ENCODE measurements at regions not wholly inside any gene's neighbourhood (a gene's known extent, or its start where the extent isn't known, plus 50 kb on each side); places are given as distances from the start of the nearest gene placed in this dataset.

DNA sequence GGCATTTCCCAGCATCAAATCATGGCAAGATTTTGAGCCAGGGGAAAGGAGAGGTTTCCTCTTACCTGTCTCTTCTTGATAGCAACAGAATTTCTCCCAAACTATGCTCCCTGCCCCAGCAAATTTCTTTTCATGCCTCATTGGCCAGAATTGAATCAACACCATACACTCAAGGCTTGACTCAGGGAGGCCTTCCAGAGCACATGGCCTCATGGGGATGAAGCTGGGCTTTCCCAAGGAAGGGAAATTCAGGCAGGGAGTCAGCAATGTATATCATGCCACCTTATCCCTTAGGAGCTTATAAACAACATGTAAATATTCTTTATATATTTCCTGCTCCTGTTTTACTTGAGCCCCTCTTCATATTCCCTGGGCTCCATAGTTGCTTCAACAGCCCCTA is 62.1 kb downstream of the ARF6 start:
- intact Hi-C loops (cut with DNase I; ENCODE audit: low total_unique reads), result no loop called here
- H3K27ac ChIP-seq, result no peak overlapping the region

DNA sequence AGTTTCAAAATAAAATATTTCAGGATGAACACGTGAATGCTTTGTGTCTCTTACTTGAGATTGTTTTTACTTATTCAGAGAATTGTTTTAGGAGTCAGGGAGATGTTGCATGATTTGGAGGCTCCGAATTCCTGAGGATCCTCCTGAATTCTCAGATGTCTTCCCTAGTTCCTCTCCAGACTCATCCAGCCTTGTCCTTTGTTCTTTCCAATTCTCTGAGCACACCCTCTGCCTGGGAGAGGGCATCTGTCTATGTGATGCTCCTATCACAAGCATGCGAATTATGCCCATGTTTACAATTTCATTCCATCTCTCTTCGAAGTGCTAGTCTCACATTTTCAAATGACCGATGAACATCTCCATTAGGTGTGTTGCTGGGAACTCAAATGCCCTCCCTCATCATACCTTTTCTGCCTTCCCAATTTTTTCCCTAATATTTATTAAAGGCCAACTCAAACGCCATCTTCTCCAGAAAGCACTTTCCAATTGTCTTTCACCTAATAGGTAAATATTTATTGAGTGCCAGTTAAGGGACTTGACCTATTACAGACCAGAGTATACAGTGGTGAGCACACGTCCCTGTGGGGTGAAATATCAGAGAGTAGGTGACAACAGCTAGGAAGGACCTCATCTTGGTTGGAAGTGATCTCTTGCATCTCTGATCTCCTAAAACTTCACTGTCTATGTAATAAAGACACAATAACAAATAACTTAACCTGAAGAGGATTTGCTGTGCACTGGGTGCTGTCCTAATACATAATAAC is 64.4 kb downstream of the ARF6 start:
- intact Hi-C loops (cut with DNase I; ENCODE audit: low total_unique reads), result no loop called here
- Histone ChIP-seq H3K36me3 (no peaks in the 10 kb centered on the region), H3K27ac (no peak overlapping the region), H3K4me1 (peaks cover 0 to 38% (median 27%) of the 10 kb centered on the region in 6 donors), H3K9me3 (no peaks in the 10 kb centered on the region), H3K27me3 (replicated peaks in 1 of 7) (no peaks in the 10 kb centered on the region), H3K4me3 (no peak overlapping the region)
- 90 to 97% (median 94%) methylated on average over 7 of the region's 7 CpGs for WGBS, 5 donors
- no peak for DNase-seq
- TF ChIP-seq POLR2AphosphoS5 (IDR thresholded peaks at IDR 0.05) (no peak), POLR2A (IDR thresholded peaks at IDR 0.05) (no peak)
- TF ChIP-seq, protein P1, sequence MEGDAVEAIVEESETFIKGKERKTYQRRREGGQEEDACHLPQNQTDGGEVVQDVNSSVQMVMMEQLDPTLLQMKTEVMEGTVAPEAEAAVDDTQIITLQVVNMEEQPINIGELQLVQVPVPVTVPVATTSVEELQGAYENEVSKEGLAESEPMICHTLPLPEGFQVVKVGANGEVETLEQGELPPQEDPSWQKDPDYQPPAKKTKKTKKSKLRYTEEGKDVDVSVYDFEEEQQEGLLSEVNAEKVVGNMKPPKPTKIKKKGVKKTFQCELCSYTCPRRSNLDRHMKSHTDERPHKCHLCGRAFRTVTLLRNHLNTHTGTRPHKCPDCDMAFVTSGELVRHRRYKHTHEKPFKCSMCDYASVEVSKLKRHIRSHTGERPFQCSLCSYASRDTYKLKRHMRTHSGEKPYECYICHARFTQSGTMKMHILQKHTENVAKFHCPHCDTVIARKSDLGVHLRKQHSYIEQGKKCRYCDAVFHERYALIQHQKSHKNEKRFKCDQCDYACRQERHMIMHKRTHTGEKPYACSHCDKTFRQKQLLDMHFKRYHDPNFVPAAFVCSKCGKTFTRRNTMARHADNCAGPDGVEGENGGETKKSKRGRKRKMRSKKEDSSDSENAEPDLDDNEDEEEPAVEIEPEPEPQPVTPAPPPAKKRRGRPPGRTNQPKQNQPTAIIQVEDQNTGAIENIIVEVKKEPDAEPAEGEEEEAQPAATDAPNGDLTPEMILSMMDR (IDR thresholded peaks at IDR 0.05 in 8 of 11, conservative IDR thresholded peaks at IDR 0.05 in 3 of 11), result no peak

More for the DNA sequence above, 62.1 kb downstream of the ARF6 start:
- Histone ChIP-seq H3K36me3 (no peaks in the 10 kb centered on the region), H3K4me3 (no peak overlapping the region), H3K9me3 (no peaks in the 10 kb centered on the region), H3K27me3 (replicated peaks in 1 of 7) (no peaks in the 10 kb centered on the region), H3K4me1 (peaks cover 0 to 38% (median 18%) of the 10 kb centered on the region in 6 donors)
- no peak for DNase-seq
- TF ChIP-seq, protein P1 (IDR thresholded peaks at IDR 0.05 in 8 of 11, conservative IDR thresholded peaks at IDR 0.05 in 3 of 11), result no peak
- TF ChIP-seq POLR2AphosphoS5 (IDR thresholded peaks at IDR 0.05) (no peak), POLR2A (IDR thresholded peaks at IDR 0.05) (no peak)

DNA sequence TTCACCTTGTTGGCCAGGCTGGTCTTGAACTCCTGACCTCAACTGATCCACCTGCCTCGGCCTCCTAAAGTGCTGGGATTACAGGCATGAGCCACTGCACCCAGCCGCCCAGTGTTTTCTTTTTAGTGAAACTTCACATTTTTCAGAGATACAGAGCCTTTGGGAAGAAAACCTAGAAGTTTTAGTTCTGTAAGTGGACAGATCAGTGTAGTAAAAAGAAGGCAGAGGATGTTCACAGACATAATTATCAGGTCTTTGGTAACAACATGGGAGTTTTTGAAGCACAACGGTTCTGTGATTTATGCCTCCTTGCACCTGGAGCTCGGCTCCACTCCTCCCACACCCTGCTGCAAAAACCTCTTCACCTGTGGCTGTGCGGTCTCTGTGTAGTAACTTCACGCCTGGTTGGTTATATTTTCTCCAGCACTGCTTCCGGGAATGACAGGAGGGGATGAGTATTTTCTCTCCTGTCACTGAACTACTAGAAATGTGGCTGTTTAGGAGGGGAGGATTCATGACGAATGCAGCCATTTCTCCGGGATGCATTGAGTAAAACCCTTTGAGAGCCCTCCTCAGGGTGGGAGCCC is 67.0 kb downstream of the ARF6 start:
- no peaks in the 10 kb centered on the region for H3K36me3 ChIP-seq
- intact Hi-C loops (cut with DNase I; ENCODE audit: low total_unique reads), result no loop called here
- DNase-seq, result no peak
- H3K4me3 ChIP-seq, result no peak overlapping the region
- H3K4me1 ChIP-seq, result peaks cover 0 to 44% (median 39%) of the 10 kb centered on the region in 6 donors
- peak overlapping the region; percentile 11 to 81 (median 66) for H3K27ac ChIP-seq
- 63 to 83% (median 69%) methylated on average over 9 of the region's 9 CpGs for WGBS, 5 donors
- TF ChIP-seq POLR2A (IDR thresholded peaks at IDR 0.05) (no peak), POLR2AphosphoS5 (IDR thresholded peaks at IDR 0.05) (peak in 2 of 3 donors; percentile 12 to 45)
- TF ChIP-seq, protein P1 (IDR thresholded peaks at IDR 0.05 in 8 of 11, conservative IDR thresholded peaks at IDR 0.05 in 3 of 11), result no peak
- H3K27me3 ChIP-seq (replicated peaks in 1 of 7), result no peaks in the 10 kb centered on the region
- no peaks in the 10 kb centered on the region for H3K9me3 ChIP-seq

DNA sequence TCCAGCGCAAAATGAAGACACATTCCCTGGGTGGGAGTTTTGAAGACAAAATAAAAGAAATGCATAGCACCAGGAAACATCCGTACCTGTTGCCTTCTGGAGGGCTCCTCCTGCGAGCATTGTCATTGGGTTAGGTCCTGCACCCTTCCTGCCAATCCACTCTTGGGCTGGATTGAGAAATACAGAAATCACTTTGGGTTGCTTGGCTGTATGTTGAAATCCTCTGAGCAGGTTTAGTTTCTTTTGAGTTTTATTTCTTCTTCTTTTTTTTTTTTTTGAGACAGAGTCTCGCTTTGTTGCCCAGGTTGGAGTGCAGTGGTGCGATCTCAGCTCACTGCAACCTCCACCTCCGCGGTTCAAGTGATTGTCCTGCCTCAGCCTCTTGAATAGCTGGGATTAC is 67.6 kb downstream of the ARF6 start:
- Histone ChIP-seq H3K36me3 (no peaks in the 10 kb centered on the region), H3K27ac (peak overlapping the region; percentile 11 to 81 (median 66)), H3K4me3 (no peak overlapping the region), H3K27me3 (replicated peaks in 1 of 7) (no peaks in the 10 kb centered on the region), H3K4me1 (peaks cover 0 to 45% (median 42%) of the 10 kb centered on the region in 6 donors), H3K9me3 (no peaks in the 10 kb centered on the region)
- TF ChIP-seq, protein P1 (IDR thresholded peaks at IDR 0.05 in 8 of 11, conservative IDR thresholded peaks at IDR 0.05 in 3 of 11), result no peak
- TF ChIP-seq POLR2AphosphoS5 (IDR thresholded peaks at IDR 0.05), result no peak
- no peak for TF ChIP-seq POLR2A (IDR thresholded peaks at IDR 0.05)
- DNase-seq, result no peak
- intact Hi-C loops (cut with DNase I; ENCODE audit: low total_unique reads), result no loop called here
- 63 to 71% (median 66%) methylated on average over 7 of the region's 7 CpGs for WGBS, 5 donors
